ACHN (cell line): ENCODE measurements at regions not wholly inside any gene's neighbourhood (a gene's known extent, or its start where the extent isn't known, plus 50 kb on each side); places are given as distances from the start of the nearest gene placed in this dataset.

ENCODE experiments used
- DNase-seq: peaks from one replicate; pipeline ENCODE4 v3.0.0-alpha.2; 2015
- in situ Hi-C: cut with HindIII; loops from 2 replicates; pipeline ENCODE4 v1.10.0; 2017; ENCODE audit warnings: low sequenced_read_pairs, low pct_ligation_motif_present, low pct_unique_long_range_greater_than_20kb

- in situ Hi-C loops: no loop called here
- peak; percentile 22 for DNase-seq
Observed at GRCh38 chr5:52693280-52693679, 94.4 kb upstream of the ITGA1 start.

GRCh38 chr5:52693836-52694235 lies 93.9 kb upstream of the ITGA1 start:
- in situ Hi-C loops: no loop called here
- no peak for DNase-seq

GRCh38 chr5:52694648-52695047 lies 93.1 kb upstream of the ITGA1 start:
- in situ Hi-C loops: no loop called here
- DNase-seq: no peak

GRCh38 chr5:52702877-52703276 lies 84.8 kb upstream of the ITGA1 start:
- in situ Hi-C loops: no loop called here
- no peak for DNase-seq

- in situ Hi-C loops: no loop called here
- DNase-seq: no peak
Observed at GRCh38 chr5:52703321-52703720, 84.4 kb upstream of the ITGA1 start.

- in situ Hi-C loops: no loop called here
- DNase-seq: no peak
Observed at GRCh38 chr5:52705720-52706119, 82.0 kb upstream of the ITGA1 start.

GRCh38 chr5:52706775-52707174 lies 80.9 kb upstream of the ITGA1 start:
- in situ Hi-C loops: no loop called here
- no peak for DNase-seq

- in situ Hi-C loops: no loop called here
- no peak for DNase-seq
Observed at GRCh38 chr5:52707616-52708015, 80.1 kb upstream of the ITGA1 start.

GRCh38 chr5:52708463-52708862 lies 79.3 kb upstream of the ITGA1 start:
- no peak for DNase-seq
- in situ Hi-C loops: no loop called here

GRCh38 chr5:52709167-52709925 lies 78.4 kb upstream of the ITGA1 start:
- in situ Hi-C loops: no loop called here
- no peak for DNase-seq

- DNase-seq: no peak
- in situ Hi-C loops: no loop called here
Observed at GRCh38 chr5:52710310-52710971, 77.3 kb upstream of the ITGA1 start.

GRCh38 chr5:52710972-52711596 lies 76.6 kb upstream of the ITGA1 start:
- in situ Hi-C loops: no loop called here
- DNase-seq: no peak

- in situ Hi-C loops: no loop called here
- DNase-seq: no peak
Observed at GRCh38 chr5:52712354-52712753, 75.4 kb upstream of the ITGA1 start.

- in situ Hi-C loops: no loop called here
- no peak for DNase-seq
Observed at GRCh38 chr5:52725065-52725746, 62.5 kb upstream of the ITGA1 start.

GRCh38 chr5:52725808-52726207 lies 61.9 kb upstream of the ITGA1 start:
- in situ Hi-C loops: no loop called here

GRCh38 chr5:52727020-52727419 lies 60.7 kb upstream of the ITGA1 start:
- in situ Hi-C loops: no loop called here
- no peak for DNase-seq

More at GRCh38 chr5:52725808-52726207, 61.9 kb upstream of the ITGA1 start:
- no peak for DNase-seq

- DNase-seq: no peak
Observed at GRCh38 chr5:52727576-52727975, 60.1 kb upstream of the ITGA1 start.

GRCh38 chr5:52728224-52728623 lies 59.5 kb upstream of the ITGA1 start:
- DNase-seq: no peak
- in situ Hi-C loops: no loop called here

More at GRCh38 chr5:52727576-52727975, 60.1 kb upstream of the ITGA1 start:
- in situ Hi-C loops: no loop called here

GRCh38 chr5:52728686-52729085 lies 59.0 kb upstream of the ITGA1 start:
- in situ Hi-C loops: no loop called here
- no peak for DNase-seq
